ENCODE measurements at regions not wholly inside any gene's neighbourhood (a gene's known extent, or its start where the extent isn't known, plus 50 kb on each side); places are given as distances from the start of the nearest gene placed in this dataset.

GRCh38 chrX:74230094-74230493, 73.9 kb upstream of the ZCCHC13 start:
- TF ChIP-seq EZH2 (conservative IDR thresholded peaks at IDR 0.05; ENCODE audit: low read depth, low read length): no peak
- no peak for TF ChIP-seq PCBP2 (optimal IDR thresholded peaks at IDR 0.05; ENCODE audit: low read depth, low read length, poor library complexity, severe bottlenecking)
- no peak for TF ChIP-seq PCBP1 (IDR thresholded peaks at IDR 0.05; ENCODE audit: borderline replicate concordance, low read depth, low read length)
- TF ChIP-seq RBAK (CRISPR knock-in tag; IDR thresholded peaks at IDR 0.05): no peak
- no peak for TF ChIP-seq ZNF777 (CRISPR knock-in tag; IDR thresholded peaks at IDR 0.05)
